ENCODE measurements at regions not wholly inside any gene's neighbourhood (a gene's known extent, or its start where the extent isn't known, plus 50 kb on each side); places are given as distances from the start of the nearest gene placed in this dataset.
"Not testable (repeated sequence)": the region's sequence is repeated elsewhere in the genome, so short reads cannot be mapped to it uniquely, and the experiment has no call there.

DNA sequence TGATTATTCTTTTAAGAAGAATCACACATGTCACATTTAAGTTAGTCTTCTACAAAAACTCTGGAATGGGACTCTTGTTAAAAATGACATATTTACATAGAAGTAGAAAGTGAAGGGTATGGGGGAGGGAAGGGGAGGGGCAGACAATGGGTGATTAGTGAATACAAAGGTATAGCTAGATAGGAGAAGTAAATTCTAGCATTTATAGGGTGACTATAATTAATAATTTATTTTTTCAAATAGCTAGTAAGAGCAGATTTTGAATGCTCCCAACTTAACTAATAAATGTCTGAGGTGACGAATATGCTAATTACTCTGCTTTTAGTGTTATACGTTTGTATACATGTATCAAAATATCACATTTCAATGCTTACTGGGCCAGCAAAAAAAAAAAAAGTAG, 59.4 kb downstream of the BLTP3B start:
- no peak overlapping the region for H3K27ac ChIP-seq (ENCODE audit: low read depth in 1 of 2, low read length in 2 of 2)
- ATAC-seq (ENCODE audit: low FRiP score) (no peak), DNase-seq (no peak)
- no peaks in the 10 kb centered on the region for H3K27me3 ChIP-seq (ENCODE audit: control insufficient read depth in 1 of 2, insufficient read depth in 2 of 2, low read length in 1 of 2)
- intact Hi-C loops (cut with DNase I), result no loop called here
- no peaks in the 10 kb centered on the region for H3K9me3 ChIP-seq (ENCODE audit: control insufficient read depth, low read length)
- H3K4me1 ChIP-seq (ENCODE audit: control insufficient read depth in 1 of 2, insufficient read depth in 2 of 2, low read length in 2 of 2), result no peaks in the 10 kb centered on the region
- WGBS, 2 donors, result 86 to 94% methylated on average over 2 of the region's 2 CpGs
- H3K36me3 ChIP-seq (ENCODE audit: control insufficient read depth in 1 of 2, insufficient read depth in 2 of 2, low read length in 1 of 2), result peaks cover 0 to 6% of the 10 kb centered on the region in 2 donors
- H3K4me3 ChIP-seq (ENCODE audit: low read length in 2 of 2), result no peak overlapping the region

DNA sequence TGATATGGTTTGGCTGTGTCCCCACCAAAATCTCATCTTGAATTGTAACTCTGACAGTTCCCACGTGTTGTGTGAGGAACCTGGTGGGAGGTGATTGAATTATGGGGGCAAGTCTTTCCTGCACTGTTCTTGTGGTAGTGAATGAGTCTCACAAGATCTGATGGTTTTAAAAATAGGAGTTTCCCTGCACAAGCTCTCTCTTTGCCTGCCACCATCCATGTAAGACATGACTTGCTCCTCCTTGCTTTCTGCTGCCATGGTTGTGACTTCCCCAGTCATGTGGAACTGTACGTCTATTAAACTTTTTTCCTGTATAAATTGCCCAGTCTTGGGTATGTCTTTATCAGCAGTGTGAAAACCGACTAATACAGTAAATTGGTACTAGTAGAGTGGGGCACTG, 63.9 kb downstream of the BLTP3B start:
- H3K4me1 ChIP-seq (ENCODE audit: control insufficient read depth in 1 of 2, insufficient read depth in 2 of 2, low read length in 2 of 2); ATAC-seq (ENCODE audit: low FRiP score); H3K4me3 ChIP-seq (ENCODE audit: low read length in 2 of 2); DNase-seq; H3K27ac ChIP-seq (ENCODE audit: low read depth in 1 of 2, low read length in 2 of 2); H3K9me3 ChIP-seq (ENCODE audit: control insufficient read depth, low read length); intact Hi-C loops (cut with DNase I); H3K27me3 ChIP-seq (ENCODE audit: control insufficient read depth in 1 of 2, insufficient read depth in 2 of 2, low read length in 1 of 2); H3K36me3 ChIP-seq (ENCODE audit: control insufficient read depth in 1 of 2, insufficient read depth in 2 of 2, low read length in 1 of 2): not testable (repeated sequence)
- WGBS, 2 donors, result 88 to 89% methylated on average over 3 of the region's 3 CpGs

DNA sequence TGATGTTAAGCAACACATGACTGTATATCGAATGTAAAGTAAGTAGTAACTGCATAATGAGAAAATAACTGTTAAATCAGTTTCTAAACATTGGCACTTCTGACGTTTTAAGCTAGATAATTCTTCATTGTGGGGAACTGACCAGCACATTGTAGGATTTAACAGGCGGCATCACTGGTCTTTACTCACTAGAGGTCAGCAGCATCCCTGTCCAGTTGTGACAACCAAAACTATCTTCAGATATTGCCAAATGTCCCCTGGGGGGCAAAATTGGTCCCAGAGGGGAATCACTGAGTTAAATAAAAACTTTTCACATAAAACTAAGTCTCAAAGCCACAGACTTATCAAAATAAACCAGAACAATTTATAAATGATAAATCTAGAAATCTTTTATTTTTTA, 65.3 kb downstream of the BLTP3B start:
- 72 to 75% methylated on average over 3 of the region's 3 CpGs for WGBS, 2 donors
- Histone ChIP-seq H3K4me1 (ENCODE audit: control insufficient read depth in 1 of 2, insufficient read depth in 2 of 2, low read length in 2 of 2) (no peaks in the 10 kb centered on the region), H3K4me3 (ENCODE audit: low read length in 2 of 2) (no peak overlapping the region), H3K27ac (ENCODE audit: low read depth in 1 of 2, low read length in 2 of 2) (no peak overlapping the region), H3K36me3 (ENCODE audit: control insufficient read depth in 1 of 2, insufficient read depth in 2 of 2, low read length in 1 of 2) (peaks cover 5 to 6% of the 10 kb centered on the region in 2 donors), H3K9me3 (ENCODE audit: control insufficient read depth, low read length) (no peaks in the 10 kb centered on the region), H3K27me3 (ENCODE audit: control insufficient read depth in 1 of 2, insufficient read depth in 2 of 2, low read length in 1 of 2) (no peaks in the 10 kb centered on the region)
- ATAC-seq (ENCODE audit: low FRiP score) (no peak), DNase-seq (no peak)
- intact Hi-C loops (cut with DNase I), result no loop called here

DNA sequence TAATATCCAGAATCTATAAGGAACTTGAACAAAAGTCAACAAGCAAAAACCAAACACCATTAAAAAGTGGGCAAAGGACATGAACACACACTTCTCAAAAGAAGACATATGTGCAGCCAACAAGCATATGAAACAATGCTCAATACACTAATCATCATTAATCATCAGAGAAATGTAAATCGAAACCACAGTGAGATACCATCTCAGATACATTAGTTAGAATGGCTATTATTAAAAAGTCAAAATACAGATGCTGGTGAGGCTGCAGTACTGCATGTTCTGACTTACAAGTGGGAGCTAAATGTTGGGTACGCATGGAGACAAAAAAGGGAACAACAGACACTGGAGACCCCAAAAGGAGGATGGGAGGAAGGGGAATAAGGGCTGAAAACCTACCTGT, 67.1 kb downstream of the BLTP3B start:
- no peak for ATAC-seq (ENCODE audit: low FRiP score)
- H3K9me3 ChIP-seq (ENCODE audit: control insufficient read depth, low read length), result no peaks in the 10 kb centered on the region
- no peak overlapping the region for H3K4me3 ChIP-seq (ENCODE audit: low read length in 2 of 2)
- H3K4me1 ChIP-seq (ENCODE audit: control insufficient read depth in 1 of 2, insufficient read depth in 2 of 2, low read length in 2 of 2), result no peaks in the 10 kb centered on the region
- intact Hi-C loops (cut with DNase I), result no loop called here
- peaks cover 0 to 5% of the 10 kb centered on the region in 2 donors for H3K36me3 ChIP-seq (ENCODE audit: control insufficient read depth in 1 of 2, insufficient read depth in 2 of 2, low read length in 1 of 2)
- H3K27me3 ChIP-seq (ENCODE audit: control insufficient read depth in 1 of 2, insufficient read depth in 2 of 2, low read length in 1 of 2), result no peaks in the 10 kb centered on the region
- DNase-seq, result no peak
- H3K27ac ChIP-seq (ENCODE audit: low read depth in 1 of 2, low read length in 2 of 2), result no peak overlapping the region
- WGBS, 2 donors, result 96 to 97% methylated on average over 2 of the region's 2 CpGs

DNA sequence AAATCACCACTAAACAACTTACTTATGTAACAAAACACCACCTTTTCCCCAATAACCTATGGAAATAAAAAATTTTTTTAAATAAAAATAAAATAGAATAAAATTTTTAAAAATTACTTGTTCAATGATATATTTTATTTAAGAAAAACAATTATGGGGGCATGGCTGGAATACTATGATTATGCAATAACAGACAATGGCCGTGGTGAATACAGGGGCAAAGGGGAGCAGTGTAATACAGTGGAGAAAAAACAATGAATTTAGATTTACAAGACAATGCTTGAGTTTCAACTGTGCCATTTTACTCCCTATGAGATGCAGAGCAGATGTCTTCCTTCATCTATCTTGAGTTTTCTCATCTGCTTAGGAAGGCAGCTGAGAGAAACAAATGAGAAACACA, 72.9 kb downstream of the BLTP3B start:
- Histone ChIP-seq H3K4me3 (ENCODE audit: low read length in 2 of 2) (no peak overlapping the region), H3K4me1 (ENCODE audit: control insufficient read depth in 1 of 2, insufficient read depth in 2 of 2, low read length in 2 of 2) (no peaks in the 10 kb centered on the region), H3K27me3 (ENCODE audit: control insufficient read depth in 1 of 2, insufficient read depth in 2 of 2, low read length in 1 of 2) (no peaks in the 10 kb centered on the region), H3K36me3 (ENCODE audit: control insufficient read depth in 1 of 2, insufficient read depth in 2 of 2, low read length in 1 of 2) (peaks cover 0 to 3% of the 10 kb centered on the region in 2 donors), H3K27ac (ENCODE audit: low read depth in 1 of 2, low read length in 2 of 2) (no peak overlapping the region), H3K9me3 (ENCODE audit: control insufficient read depth, low read length) (no peaks in the 10 kb centered on the region)
- intact Hi-C loops (cut with DNase I), result no loop called here
- no peak for DNase-seq
- ATAC-seq (ENCODE audit: low FRiP score), result no peak
- WGBS, 2 donors, result 99 to 100% methylated on average over 1 of the region's 1 CpG

DNA sequence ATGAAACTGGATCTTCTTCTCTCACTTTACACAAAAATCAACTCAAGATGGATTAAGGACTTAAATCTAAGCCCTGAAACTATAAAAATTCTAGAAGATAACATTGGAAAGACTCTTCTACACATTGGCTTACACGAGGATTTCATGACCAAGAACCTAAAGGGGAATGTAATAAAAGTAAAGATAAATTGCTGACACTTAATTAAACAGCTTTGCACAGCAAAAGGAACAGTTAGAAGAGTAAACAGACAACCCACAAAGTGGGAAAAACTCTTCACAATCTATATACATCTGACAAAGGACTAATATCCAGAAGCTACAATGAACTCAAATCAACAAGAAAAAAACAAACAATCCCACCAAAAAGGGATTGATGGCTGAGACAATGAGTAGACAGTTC, 74.4 kb downstream of the BLTP3B start:
- Histone ChIP-seq H3K4me3 (ENCODE audit: low read length in 2 of 2) (no peak overlapping the region), H3K9me3 (ENCODE audit: control insufficient read depth, low read length) (no peaks in the 10 kb centered on the region), H3K27me3 (ENCODE audit: control insufficient read depth in 1 of 2, insufficient read depth in 2 of 2, low read length in 1 of 2) (no peaks in the 10 kb centered on the region), H3K27ac (ENCODE audit: low read depth in 1 of 2, low read length in 2 of 2) (no peak overlapping the region), H3K36me3 (ENCODE audit: control insufficient read depth in 1 of 2, insufficient read depth in 2 of 2, low read length in 1 of 2) (peaks cover 0 to 3% of the 10 kb centered on the region in 2 donors), H3K4me1 (ENCODE audit: control insufficient read depth in 1 of 2, insufficient read depth in 2 of 2, low read length in 2 of 2) (no peaks in the 10 kb centered on the region)
- 97% methylated on average over 1 of the region's 1 CpG for WGBS, 2 donors
- intact Hi-C loops (cut with DNase I), result no loop called here
- DNase-seq (no peak), ATAC-seq (ENCODE audit: low FRiP score) (no peak)

DNA sequence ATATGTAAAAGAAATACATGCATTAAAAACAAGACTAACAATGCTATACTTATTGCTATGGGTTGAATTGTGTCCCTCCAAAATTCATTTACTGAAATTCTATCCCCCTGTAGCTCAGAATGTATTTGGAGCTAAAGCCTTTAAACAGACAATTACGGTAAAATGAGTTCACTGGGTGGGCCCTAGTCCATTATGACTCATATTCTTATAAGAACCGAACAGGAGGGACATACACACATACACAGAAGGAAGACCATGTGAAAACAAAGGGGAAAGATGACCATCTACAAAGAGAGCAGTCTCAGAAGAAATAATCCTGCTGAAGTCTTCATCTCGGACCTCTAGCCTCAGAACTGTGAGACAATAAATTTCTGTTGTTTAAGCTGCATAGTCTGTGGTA, 77.1 kb upstream of the ANKS1B start:
- no peaks in the 10 kb centered on the region for H3K27me3 ChIP-seq (ENCODE audit: control insufficient read depth in 1 of 2, insufficient read depth in 2 of 2, low read length in 1 of 2)
- intact Hi-C loops (cut with DNase I), result no loop called here
- no peaks in the 10 kb centered on the region for H3K9me3 ChIP-seq (ENCODE audit: control insufficient read depth, low read length)
- no peak overlapping the region for H3K4me3 ChIP-seq (ENCODE audit: low read length in 2 of 2)
- no peak for ATAC-seq (ENCODE audit: low FRiP score)
- WGBS, 2 donors, result 76 to 80% methylated on average over 3 of the region's 3 CpGs
- H3K4me1 ChIP-seq (ENCODE audit: control insufficient read depth in 1 of 2, insufficient read depth in 2 of 2, low read length in 2 of 2), result no peaks in the 10 kb centered on the region
- H3K36me3 ChIP-seq (ENCODE audit: control insufficient read depth in 1 of 2, insufficient read depth in 2 of 2, low read length in 1 of 2), result no peaks in the 10 kb centered on the region
- DNase-seq, result no peak
- no peak overlapping the region for H3K27ac ChIP-seq (ENCODE audit: low read depth in 1 of 2, low read length in 2 of 2)

DNA sequence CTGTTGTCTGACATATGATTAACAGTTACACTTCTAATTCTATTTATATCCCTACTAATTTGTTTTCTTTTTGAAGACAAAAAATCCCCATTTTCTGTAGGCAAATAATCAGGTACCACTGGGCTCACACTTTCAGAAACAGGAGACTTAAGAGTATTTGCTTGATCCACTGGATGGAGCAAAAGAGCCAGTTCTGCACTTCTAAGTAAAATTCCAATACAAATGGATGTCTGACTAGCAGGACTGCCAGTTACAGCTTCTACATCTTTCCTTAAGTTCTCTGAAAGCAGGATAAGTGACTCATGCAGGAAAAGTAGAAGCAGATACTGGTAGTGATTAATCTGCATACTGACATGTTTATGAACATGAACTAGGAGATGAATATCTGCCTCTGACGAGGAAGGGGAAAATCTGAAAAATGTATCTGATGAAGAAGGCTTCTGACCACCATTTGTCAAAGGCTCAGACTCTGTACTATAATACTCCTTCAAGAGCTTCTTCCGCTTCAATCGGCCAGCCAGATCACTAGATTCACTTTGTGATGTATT, 73.8 kb upstream of the ANKS1B start:
- intact Hi-C loops (cut with DNase I), result no loop called here
- no peak overlapping the region for H3K4me3 ChIP-seq (ENCODE audit: low read length in 2 of 2)
- WGBS, 2 donors, result 55 to 64% methylated on average over 3 of the region's 3 CpGs
- no peak for ATAC-seq (ENCODE audit: low FRiP score)
- peaks cover 0 to 3% of the 10 kb centered on the region in 2 donors for H3K36me3 ChIP-seq (ENCODE audit: control insufficient read depth in 1 of 2, insufficient read depth in 2 of 2, low read length in 1 of 2)
- no peak overlapping the region for H3K27ac ChIP-seq (ENCODE audit: low read depth in 1 of 2, low read length in 2 of 2)
- H3K9me3 ChIP-seq (ENCODE audit: control insufficient read depth, low read length), result no peaks in the 10 kb centered on the region
- no peaks in the 10 kb centered on the region for H3K27me3 ChIP-seq (ENCODE audit: control insufficient read depth in 1 of 2, insufficient read depth in 2 of 2, low read length in 1 of 2)
- H3K4me1 ChIP-seq (ENCODE audit: control insufficient read depth in 1 of 2, insufficient read depth in 2 of 2, low read length in 2 of 2), result no peaks in the 10 kb centered on the region
- DNase-seq, result no peak

DNA sequence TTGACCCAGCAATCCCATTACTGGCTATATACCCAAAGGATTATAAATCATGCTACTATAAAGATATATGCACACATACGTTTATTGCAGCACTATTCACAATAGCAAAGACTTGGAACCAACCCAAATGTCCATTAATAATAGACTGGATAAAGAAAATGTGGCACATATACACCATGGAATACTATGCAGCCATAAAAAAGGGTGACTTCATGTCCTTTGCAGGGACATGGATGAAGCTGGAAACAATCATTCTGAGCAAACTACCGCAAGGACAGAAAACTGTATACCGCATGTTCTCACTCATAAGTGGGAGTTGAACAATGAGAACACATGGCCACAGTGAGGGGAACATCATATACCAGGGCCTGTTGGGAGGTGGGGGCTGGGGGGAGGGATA, 61.5 kb upstream of the ANKS1B start:
- WGBS, 2 donors, result 82 to 89% methylated on average over 3 of the region's 3 CpGs
- not testable (repeated sequence) for H3K36me3 ChIP-seq (ENCODE audit: control insufficient read depth in 1 of 2, insufficient read depth in 2 of 2, low read length in 1 of 2); H3K9me3 ChIP-seq (ENCODE audit: control insufficient read depth, low read length)

More for the DNA sequence above, 61.5 kb upstream of the ANKS1B start:
- H3K27me3 ChIP-seq (ENCODE audit: control insufficient read depth in 1 of 2, insufficient read depth in 2 of 2, low read length in 1 of 2); DNase-seq; H3K27ac ChIP-seq (ENCODE audit: low read depth in 1 of 2, low read length in 2 of 2); H3K4me3 ChIP-seq (ENCODE audit: low read length in 2 of 2); ATAC-seq (ENCODE audit: low FRiP score); H3K4me1 ChIP-seq (ENCODE audit: control insufficient read depth in 1 of 2, insufficient read depth in 2 of 2, low read length in 2 of 2): not testable (repeated sequence)
- intact Hi-C loops (cut with DNase I), result loop anchor here in 1 of 2 donors (10.0 kb wide), 1 partner anchor 231 kb away; no protein-coding TSS in a partner anchor
